GM23248 (cell line): ENCODE measurements at regions not wholly inside any gene's neighbourhood (a gene's known extent, or its start where the extent isn't known, plus 50 kb on each side); places are given as distances from the start of the nearest gene placed in this dataset.

Experiments
- EZH2 ChIP-seq: fragments of 200-600 bp; sonication (generic); IDR thresholded peaks from 2 replicates; pipeline ENCODE4 v1.6.1; 2018; ENCODE audit warnings: antibody characterized with exemption, mild to moderate bottlenecking; ENCODE audit not compliant: insufficient read depth, poor library complexity, severe bottlenecking
- EZH2phosphoT487 ChIP-seq: fragments of 200-600 bp; sonication (generic); IDR thresholded peaks from 2 replicates; pipeline ENCODE4 v1.6.1; 2018; ENCODE audit warnings: antibody characterized with exemption, moderate library complexity, mild to moderate bottlenecking, low read depth; ENCODE audit not compliant: insufficient read depth

GRCh38 chr5:93189707-93190120 lies 391.3 kb downstream of the NR2F1-AS1 start:
- TF ChIP-seq EZH2phosphoT487 (no peak), EZH2 (no peak)
